SK-N-MC (cell line): ENCODE measurements at regions not wholly inside any gene's neighbourhood (a gene's known extent, or its start where the extent isn't known, plus 50 kb on each side); places are given as distances from the start of the nearest gene placed in this dataset.

Source experiments
- EZH2 ChIP-seq: fragments of 200-600 bp; sonication (generic); IDR thresholded peaks from one replicate; pipeline ENCODE4 v1.6.1; 2017; ENCODE audit warnings: antibody characterized with exemption
- POLR2AphosphoS5 ChIP-seq: IDR thresholded peaks from 2 replicates; pipeline ENCODE4 v1.6.1; 2012; ENCODE audit warnings: mild to moderate bottlenecking, low read depth, low read length, borderline replicate concordance

DNA sequence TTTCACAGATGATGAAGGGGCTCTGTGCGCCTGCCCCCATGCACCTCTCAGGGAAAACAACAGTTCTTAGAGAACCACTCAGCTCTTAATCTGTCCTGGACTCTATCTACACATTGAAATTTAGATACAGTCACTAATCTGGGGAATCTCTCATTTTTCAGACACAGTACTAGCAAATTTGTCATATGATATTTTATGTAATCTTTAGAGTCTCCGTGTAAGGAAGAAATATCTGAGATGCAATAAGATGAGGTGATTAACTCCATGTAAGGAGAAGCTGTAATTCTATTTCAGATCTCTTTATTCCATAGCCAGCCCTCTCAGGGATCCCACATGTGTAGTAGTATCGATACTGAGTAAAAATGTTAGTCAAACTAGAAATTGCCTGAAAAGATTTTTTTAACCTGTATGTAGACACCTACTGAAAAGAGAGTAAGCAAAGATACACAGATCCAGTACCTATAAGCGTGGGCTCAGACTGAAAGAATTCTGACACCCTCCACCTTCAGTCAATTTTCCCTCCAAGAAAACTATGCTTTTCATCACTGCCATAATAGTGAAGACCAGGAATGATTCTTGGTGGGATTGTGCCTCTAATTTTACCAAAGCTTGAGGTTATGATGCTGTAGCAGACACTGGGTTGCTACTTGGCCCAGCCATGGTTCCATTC is 279.6 kb upstream of the TMEM161B start:
- TF ChIP-seq EZH2 (no peak), POLR2AphosphoS5 (no peak)
